ENCODE measurements at regions not wholly inside any gene's neighbourhood (a gene's known extent, or its start where the extent isn't known, plus 50 kb on each side); places are given as distances from the start of the nearest gene placed in this dataset.

DNA sequence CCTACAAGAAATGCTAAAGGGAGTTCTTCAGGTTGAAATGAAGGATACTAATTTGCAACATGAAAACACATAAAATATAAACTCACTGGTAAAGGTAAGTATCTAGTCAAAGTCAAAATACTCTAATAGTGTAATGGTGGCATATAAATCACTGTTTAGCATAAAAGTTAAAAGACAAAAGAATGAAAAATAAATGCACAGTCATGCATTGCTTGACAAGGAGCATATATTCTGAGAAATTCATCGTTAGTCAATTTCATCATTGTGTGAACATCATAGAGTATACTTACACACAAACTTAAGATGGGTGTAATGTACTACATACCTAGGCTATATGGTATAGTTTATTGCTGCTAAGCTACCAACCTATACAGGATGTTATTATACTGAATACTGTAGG, 194.4 kb upstream of the PDE5A start:
- no peak for DNase-seq

DNA sequence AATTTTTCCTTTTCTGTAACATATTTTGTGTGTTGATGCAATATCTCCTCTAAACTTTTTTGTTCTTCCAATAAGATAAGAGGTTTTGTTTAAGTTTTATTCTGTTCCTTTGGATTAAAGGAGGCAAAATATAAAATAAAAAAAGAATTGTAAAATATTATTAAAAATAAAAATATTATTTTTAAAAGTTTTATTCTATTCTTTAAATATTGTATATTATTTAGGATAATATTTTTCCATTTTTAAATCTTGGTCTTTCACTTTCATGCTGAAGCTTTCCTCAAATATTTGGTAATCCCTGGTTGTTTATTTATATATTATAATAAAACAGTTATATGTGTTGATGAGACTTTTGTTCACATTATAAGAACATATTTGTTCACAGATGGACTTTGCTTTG, 187.9 kb upstream of the PDE5A start:
- DNase-seq = no peak

DNA sequence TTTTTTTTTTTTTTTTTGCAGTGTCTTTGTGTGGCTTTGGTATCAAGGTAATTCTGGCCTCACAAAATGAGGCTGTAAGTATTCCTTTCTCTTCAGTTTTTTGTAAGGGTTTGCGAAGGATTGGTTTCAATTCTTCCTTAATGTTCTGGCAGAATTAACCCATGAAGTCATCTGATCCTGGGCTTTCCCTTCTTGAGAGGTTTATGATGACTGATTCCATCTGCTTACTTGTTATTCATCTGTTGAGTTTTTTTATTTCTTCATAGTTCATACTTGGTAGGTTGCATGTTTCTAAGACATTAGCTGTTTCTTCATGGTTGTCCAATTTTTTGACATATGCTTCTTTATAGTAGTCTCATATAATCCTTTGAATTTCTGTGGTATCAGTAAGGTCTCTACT, 181.4 kb upstream of the PDE5A start:
- DNase-seq = peak; percentile 46

DNA sequence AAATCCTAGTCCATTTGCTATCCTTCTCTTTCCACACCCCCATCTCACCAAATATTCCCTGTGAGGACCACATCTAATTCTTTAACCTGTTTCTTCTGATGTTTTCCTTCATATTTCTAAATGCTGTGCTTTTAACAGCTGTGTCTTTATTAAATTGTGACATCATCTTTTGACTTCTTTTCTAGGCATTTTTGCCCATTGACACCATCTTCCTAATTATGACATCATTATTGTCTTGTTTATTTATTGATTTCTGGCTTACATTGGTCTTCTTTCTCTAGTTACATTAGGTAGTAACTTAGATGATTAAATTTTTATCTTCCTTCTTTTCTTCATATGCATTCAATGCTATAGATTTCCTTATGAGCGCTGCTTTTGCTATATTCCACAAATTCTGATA, 175.8 kb upstream of the PDE5A start:
- no peak for DNase-seq

DNA sequence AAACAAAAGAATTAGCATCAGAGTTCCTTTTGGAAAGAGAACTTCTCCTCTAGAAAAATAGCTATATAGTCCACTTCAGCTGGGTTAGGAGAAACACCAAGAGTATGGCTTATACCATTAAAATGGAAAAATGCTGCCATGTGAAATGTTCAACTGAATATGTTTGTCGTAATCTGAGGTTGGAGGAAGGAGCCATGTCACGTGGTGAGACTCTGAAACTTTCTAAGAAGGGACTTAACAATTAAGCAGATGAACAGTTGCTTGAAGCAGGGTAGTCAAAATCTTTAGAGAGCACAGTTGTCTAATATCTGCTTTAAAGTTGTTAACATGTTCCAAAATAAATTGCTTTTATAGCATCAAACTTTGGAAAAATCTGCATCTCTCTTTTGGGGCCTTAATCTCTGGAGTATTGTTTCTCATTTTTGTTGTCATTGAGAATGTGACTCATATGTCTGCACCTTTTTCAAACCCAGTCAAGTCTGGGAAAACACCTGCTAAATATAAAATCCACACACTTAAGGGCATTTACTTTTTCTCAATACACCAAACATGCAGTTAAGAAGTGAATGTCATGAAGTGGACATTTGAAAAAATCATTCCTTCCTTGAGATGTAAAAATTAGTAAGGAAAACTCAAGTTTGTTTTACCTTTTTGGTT, 168.8 kb upstream of the PDE5A start:
- DNase-seq = no peak

DNA sequence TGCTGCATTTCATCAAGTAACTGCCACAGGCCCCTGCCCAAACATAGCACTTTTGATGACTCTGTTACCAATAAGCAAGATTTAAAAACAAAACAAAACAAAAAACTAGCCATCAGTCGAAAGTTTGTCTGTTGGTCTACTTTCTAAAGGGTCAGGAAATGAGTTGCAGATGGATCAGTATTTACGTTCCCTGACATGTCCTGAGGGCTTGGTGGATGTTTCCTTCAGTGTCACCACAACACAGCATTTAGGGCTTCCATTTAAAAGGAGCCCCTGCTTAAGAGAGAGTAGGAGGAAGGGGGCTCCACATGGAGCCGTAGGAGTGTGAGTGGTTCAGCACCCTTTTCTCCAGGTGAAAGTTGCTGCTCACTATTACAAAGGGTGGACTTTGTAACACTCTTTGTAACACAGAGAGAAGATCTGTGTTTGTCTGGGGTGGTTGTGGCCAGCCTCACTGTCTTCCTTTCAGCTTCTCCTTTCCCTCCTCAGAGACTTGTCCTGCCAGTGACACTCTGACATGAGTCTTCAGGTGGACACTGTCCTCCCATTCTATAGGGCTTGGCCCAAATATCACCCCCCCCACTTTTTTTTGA, 167.5 kb upstream of the PDE5A start:
- DNase-seq = no peak

DNA sequence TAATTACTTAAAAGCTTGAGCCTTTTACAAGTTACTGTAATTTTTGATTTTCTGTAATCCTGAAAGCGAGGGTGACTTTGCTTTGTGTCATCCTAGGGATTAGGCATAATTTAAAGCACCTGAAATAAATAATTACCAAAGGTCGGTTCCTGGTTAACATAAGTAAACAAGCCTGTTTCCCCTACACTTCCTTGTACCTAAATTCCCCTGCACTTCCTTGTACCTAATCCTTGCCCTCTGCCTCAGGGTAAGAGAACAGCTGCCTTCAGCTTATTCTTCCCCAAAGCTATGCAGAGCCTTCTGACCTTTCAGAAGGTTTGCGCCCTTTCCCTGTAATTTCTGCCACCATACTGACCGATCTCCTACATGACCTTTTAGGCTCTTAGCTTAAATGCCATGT, 166.1 kb upstream of the PDE5A start:
- DNase-seq = no peak

DNA sequence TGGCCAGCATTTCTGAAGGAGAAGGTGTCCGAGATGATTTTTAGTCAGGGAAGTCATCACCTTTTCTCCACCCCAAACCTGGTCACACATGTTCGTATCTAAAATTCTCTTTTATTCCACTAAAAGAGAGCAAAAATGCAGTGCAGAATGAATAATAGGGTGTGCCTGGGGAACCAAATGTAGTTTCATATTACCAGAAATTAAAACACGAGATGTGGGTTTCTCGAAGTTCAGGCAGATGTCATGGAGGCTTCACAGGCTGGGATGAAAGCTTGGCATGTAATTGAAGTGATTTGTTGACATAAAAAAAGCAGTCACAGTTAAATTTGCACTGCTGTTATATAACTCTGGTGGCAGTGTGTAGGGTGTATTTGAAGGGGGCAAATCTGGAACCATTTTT, 165.5 kb upstream of the PDE5A start:
- DNase-seq = no peak

DNA sequence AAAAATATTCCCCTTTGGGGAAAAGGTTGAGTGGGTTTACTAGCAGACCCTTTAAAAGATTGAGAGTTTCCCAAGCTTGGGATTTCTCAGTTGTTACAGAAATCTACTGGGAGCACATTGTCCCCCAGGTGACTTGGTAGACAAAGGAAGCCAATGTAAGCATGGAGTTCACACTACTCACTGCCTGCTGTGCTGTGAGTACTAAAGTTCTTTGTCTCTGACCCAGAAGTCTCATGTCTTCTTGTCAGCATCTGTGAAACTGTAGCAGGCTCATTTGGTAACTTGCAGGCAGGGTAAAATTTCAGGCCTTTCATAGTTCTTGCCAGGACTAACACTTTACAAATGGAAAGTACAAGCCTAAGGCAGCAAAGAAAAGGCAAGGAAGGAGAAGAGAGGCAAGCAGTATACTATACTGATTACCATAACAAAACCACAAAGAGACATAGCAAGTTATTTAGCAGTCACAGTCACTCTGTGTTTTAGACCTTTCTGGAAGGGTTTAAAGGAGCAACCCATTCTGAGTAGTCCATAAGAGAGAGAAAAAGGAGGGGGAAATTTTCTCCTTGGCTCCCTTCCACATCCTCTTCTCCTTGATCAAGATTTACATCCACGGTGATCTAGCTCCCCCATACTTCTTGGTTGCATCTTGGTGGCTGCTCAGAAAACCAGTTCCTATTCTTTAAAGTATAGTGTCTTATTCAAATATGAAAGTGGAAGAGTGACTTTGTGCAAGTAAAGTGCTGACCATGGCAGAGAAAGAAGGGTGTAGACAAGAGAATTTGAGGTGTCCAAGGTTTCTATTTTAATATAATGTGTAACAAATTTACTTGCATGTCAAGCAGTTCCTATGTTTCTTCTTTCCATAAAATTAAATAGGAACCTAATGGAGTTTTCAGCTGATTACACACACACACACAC, 160.0 kb upstream of the PDE5A start:
- DNase-seq = no peak

DNA sequence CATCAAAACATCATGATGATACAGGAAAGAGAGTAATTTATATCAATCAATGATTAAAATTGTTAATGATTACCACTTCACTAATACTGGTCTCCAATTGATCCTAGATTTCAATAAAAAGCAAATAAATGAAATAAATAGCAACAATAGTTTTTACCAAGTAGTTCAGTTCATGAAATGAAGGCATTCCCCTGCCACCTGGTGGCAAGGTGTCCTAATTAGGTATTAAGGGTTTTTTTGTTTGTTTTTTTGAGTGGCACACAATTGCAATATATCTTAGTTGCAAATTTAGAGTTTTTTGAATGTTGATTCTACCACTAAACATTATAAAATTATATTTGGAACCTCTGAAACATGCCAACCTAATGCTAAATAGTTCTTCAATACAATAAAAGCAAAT, 157.4 kb upstream of the PDE5A start:
- DNase-seq = no peak

DNA sequence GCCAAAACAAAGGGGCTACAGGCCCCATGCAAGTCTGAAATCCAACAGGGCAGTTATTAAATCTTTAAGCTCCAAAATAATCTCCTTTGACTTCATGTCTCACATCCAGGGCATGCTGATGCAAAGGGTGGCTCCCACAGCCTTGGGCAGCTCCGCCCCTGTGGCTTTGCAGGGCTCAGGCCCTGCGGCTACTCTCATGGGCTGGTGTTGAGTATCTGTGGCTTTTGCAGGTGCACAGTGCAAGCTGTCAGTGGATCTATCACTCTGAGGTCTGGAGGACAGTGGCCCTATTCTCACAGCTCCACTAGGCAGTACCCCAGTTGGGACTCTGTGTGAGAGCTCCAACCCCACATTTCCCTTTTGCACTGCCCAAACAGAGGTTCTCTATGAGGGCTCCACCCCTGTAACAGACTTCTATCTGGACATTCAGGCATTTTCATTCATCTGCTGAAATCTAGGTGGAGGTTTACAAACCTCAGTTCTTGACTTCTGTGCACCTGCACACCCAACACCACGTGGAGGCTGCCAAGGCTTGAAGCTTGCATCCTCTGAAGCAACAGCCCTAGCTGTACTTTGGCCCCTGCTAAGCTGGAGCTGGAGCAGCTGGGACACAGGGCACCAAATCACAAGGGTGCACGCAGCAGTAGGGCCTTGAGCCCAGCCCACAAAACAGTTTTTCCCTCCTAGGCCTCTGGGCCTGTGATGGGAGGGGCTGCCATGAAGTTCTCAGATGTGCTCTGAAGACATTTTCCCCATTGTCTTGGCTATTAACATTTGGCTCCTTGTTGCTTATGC, 154.8 kb upstream of the PDE5A start:
- DNase-seq = no peak

DNA sequence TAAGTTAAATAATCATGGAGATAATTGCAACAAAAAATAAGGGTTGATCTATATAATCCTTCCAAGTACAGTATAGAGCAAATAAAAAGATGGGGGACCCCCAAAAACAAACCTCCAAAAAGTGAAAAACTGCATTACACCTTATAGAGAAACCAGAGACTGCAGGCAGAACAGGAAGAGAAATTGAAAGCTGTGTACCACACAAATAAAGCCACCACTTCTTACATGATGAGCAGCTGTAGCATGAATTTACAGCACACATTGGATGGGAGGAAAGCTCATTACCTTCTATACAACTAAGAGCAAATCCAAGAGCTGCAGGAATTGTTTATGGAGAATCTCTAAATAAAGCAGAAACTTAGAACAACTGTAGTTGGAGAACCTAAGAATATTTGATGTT, 152.4 kb upstream of the PDE5A start:
- DNase-seq = no peak

DNA sequence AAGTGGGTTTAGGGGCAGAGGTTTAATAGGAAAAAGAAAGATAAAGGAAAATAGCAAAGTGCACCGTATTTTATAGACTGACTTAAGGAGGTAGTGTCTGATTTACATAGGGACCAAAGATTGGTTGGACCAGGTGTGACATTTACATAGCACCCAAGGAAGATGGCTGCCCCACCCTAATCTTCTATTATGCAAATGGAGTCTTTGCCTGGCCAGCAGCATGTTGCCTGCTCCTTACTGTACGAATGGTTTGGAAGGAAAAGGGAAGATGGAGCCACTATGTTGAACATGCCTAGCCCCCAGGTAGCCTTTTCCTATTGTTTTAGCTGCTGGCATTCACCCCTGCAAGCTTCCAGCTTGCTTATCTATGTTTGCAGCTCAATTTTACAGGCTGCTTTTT, 146.2 kb upstream of the PDE5A start:
- no peak for DNase-seq

DNA sequence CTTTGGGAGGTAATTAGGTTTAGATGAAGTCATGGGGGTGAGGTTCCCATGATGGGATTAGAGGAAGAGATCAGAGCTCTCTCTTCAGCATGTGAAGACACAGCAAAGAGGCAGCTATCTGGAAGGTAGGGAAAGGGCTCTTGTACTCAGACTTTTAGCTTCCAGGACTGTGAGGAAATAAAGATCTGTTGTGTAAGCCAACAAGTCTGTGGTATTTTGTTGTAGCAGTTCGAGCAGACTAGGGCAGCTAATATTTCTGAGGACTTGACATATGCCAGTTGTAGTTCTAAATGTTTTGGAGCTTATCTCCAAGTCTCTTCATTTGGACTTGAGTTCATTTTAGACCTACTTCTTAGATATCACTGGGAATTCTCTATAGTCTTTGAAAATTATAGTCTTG, 137.3 kb upstream of the PDE5A start:
- DNase-seq = no peak

DNA sequence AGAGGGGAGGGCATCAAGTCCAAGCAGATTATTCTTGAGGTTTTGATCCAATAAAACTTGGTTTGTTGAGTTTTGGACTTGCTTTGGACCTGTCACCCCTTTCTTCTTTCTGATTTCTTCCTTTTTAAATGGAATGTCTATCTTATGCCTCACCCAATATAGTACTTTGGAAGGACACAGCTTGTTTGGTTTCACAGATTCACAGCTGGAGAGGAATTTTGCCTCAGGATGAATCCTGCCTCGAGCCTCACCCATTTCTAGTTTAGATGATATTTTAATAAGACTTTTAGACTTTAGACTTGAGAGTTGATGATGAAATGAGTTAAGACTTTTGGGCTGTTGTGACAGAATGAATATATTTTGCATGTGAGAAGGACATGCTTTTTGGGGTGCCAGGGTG, 136.9 kb upstream of the PDE5A start:
- DNase-seq = no peak

DNA sequence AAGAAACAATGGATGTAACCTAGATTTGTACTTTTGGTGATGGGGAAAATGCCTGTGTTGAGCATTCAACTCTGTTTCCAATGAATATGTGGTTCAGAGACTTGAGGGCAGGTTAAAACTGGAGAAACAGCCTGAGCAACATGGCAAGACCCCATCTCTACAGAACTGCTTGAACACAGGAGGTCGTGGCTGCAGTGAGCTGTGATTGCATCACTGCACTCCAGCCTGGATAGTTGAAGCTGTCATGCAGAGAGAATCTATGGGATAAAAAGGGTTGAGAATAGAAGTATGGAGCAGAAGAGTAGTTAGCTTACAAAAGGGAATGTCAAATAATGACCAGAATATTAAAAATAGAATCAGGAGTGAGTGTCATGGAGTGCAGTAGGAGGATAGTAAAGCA, 134.8 kb upstream of the PDE5A start:
- no peak for DNase-seq

DNA sequence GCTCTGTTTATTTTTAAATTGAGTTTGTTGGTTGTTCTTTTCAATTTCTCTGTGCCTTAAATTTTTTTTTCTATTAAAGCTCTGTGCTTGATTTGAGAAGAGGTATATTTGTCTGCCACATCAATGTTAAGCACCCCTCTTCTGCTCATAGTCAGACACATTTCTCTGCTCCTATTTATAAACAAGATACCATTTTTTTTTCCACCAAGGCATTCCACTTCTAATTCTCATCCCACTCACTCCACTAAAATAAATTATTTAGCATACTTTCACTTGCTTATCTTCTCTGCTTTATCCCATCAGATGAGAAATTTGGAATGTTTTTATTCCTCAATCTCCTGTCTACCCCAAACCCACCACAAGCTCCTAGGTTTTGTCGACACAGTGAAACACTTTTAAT, 127.0 kb upstream of the PDE5A start:
- no peak for DNase-seq

DNA sequence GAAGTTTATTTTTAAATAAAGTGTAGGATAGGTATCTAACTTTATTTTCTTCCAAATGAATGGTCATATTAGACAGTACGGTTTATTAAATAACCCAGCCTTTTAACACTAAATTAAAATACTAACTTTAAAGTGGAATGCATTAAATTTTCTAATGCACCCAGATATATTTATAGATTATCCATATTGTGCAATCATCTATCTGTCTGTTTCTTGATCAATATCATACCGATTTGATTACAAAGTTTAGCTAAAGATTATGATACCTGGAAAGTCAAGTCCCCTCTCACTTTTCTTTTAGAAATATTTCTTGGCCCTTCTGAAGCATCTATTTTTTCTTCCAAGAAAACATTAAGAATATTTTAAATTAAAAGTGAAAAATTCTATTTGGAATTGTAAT, 124.3 kb upstream of the PDE5A start:
- no peak for DNase-seq

DNA sequence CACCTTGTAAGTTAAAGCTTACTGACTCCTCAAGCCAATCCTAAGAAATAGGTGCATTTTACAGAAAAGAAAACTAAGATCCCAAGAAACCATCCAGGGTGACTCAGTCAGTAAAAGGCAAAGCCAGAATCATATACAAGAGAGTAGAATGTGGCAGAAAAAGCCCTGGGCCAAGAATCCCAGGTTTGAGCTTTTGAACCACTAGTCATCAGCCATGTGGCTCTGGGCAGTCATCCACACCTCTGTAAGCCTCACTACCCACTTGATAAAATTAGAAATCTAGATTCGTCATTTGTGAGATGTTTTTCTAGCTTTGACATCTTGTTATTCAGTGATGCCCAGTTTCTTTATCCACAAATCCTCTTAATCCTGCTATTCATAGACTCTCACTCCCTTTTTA, 122.2 kb upstream of the PDE5A start:
- DNase-seq = no peak

DNA sequence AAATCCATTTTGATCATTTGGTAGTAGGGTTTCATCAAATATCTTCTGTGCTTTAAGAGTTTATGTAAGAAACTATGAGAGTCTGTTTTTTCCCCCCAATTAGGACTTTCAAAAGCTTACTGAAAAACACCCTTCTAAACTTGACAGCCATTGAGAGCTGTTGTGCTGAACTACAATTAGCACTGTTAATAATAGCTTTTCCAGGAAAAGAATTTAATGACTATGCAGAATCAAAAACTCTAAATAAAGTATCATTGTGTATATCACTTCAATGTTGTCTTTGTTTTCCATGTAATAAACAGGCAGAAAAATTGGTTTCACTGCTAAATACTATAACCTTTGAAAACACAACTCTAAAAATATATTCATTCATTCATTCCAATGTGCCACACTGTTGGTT, 121.4 kb upstream of the PDE5A start:
- no peak for DNase-seq

DNA sequence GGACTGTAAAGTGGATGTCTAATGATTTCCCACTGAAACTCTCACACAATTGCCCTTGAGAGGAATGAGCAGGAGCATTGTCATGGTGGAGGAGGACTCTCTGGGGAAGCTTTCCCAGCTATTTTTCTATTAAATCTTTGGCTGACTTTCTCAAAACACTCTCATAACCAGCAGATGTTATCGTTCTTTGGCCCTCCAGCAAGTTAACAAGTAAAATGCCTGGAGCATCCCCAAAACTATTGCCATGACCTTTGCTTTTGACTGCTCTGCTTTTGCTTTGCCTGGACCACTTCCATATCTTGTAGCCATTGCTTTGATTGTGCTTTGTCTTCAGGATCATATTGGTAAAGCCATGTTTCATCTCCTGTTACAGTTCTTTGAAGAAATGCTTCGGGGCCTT, 120.2 kb upstream of the PDE5A start:
- no peak for DNase-seq

DNA sequence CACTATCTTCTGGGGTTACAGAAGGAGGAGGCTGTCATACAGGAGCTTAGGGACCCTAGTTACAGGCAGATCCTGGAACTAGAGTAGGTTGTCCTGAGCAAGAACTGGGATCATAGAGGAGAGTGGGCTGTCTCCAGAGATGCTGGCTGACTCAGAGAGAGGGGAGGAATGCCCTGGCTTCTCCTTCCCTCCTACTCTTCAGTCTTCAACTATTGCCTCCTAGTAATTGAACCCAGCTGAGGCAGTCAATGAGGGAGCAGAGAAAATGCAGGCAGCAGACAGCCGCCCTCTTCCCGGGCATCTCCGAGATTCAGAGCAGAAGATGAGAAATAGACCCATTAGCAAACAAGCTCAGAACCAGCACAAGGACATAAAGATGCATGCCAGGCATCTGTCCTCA, 118.3 kb upstream of the PDE5A start:
- no peak for DNase-seq

DNA sequence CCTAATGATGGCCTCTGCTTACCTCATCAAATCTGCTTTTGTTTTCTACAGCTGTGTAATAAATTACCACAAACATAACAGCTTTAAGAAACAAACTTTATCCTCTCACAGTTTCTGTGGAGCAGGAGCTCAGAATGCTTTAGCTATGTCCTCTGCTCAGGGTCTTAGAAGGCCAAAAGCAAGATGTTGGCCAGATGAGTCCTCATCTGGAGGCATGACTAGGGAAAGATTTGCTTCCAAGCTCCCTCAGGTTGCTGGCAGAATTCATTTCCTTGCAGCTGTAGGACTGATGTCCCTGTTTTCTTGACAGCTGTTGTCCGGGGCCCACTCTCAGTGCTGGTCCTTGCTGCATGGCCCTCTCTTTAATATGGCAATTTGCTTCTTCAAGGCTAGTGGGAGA, 116.7 kb upstream of the PDE5A start:
- DNase-seq = no peak

DNA sequence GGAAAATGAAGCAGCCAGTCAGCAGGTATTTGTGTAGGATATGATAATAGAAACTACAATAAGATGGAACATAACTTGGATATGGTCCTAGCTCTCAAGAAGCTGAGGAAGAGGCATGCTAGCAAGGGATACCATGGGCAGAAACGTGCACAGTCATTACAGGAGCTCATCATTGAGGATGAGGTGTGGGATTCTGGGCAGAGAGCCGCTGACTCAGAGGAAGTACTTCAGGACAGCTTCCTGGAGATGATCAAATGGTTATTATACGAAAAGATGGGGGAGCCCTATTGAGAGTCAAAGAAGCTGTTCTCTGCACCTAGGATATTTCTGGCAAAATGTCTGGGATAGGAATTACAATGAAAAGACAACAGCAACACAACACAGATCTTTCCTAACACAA, 116.0 kb upstream of the PDE5A start:
- DNase-seq = peak; percentile 22

All from HCEC 1CT (cell line).